Iris pigment epithelial cell (primary cell): ENCODE measurements at regions not wholly inside any gene's neighbourhood (a gene's known extent, or its start where the extent isn't known, plus 50 kb on each side); places are given as distances from the start of the nearest gene placed in this dataset.
A peak's percentile ranks its signal among the peaks of the same experiment; 100 is the strongest.

Experiments
- DNase-seq: peaks from one replicate; pipeline ENCODE4 v3.0.0-alpha.2; 2011; ENCODE audit warnings: low read depth

DNA sequence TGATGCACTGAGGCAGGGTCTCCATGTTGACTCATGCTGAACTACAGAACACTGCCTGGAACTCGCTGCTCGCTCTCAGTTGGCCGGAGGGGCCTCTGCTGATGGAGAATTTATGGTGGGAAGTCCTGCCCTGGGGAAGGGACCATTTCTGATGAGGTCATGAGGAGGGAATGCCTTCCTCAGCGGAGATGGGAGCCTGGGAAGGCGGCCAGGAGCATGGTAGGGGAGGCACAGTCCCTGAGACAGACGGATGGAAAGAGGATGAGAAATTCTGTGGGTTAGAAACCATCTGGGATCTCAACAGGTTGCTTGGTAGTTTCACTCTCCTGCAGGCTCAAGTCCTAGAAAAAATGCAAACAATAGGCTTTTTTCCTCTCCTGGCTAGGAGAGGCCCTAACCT is 56.8 kb upstream of the TPM1 start:
- DNase-seq = peak; percentile 54

- no peak for DNase-seq
Observed at GRCh38 chr15:62986948-62987347, 55.6 kb upstream of the TPM1 start.

GRCh38 chr15:62988701-62989100 is 53.8 kb upstream of the TPM1 start:
- DNase-seq = no peak

DNA sequence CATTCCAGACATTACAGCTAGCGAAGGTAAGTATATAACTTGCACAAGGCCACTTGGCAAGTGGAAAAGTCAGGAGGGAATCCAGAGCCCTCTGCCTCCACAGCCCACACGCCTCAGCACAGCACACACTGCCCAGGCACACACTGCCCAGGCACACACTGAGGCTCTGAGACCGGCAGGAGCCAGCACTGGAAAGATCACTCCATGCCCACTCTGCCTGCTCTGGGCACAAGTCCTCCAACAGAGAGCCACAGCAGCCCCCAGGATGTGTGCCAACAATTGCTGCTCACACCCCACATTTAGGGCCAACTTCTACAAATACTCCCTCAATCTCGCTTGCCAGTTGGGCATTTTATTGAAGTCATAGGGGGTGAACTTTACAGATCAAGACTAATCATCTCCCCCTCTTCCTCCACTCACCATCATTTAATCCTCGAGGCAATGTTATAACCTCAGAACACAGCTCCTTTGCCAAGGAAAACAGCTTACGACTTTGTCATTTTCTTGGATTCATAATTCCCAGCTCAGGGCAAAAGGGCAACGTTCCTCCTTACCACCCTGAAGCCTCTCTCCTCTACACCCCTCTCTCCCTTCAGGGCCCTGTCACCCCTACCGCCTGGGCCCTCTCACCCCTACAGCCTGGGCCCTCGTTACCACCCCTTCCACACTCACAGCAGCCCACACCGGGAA is 53.0 kb upstream of the TPM1 start:
- DNase-seq = no peak

GRCh38 chr15:62991698-62992097 is 50.8 kb upstream of the TPM1 start:
- no peak for DNase-seq

DNA sequence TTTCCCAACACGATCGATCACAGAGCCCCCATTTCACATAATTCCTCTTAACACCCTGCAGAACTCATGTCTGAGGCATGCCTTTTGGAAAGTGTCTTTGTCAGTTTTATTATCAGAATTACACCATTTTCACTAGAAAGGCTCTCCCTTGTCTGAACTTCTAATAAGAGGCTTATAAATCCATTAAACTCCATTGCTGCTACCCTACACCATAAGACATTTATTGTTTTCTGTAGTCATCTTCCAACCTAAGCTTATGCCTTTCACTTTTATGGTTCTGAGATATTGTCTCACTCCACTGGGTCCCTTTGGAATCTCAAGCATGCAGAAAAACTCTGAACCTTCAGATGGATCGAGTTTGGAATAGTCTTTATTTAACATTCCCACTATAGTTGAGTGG is 50.2 kb upstream of the TPM1 start:
- no peak for DNase-seq
